NCI-H2196 treated with DMSO at 0.1 percent for 48 hours (cell line): ENCODE measurements at regions not wholly inside any gene's neighbourhood (a gene's known extent, or its start where the extent isn't known, plus 50 kb on each side); places are given as distances from the start of the nearest gene placed in this dataset.

Source experiments
- DNase-seq: peaks from one replicate; lab custom pipeline; 2025; ENCODE audit not compliant: unreplicated experiment; lab: John Stamatoyannopoulos, UW

GRCh38 chr4:54493862-54494261, 163.9 kb upstream of the KIT start:
- no peak for DNase-seq

- DNase-seq: no peak
These were observed 162.7 kb upstream of the KIT start for GRCh38 chr4:54495091-54495490.

- DNase-seq: no peak
These were observed 162.1 kb upstream of the KIT start for GRCh38 chr4:54495641-54496040.

GRCh38 chr4:54496412-54496811, 161.3 kb upstream of the KIT start:
- no peak for DNase-seq

GRCh38 chr4:54497947-54498346, 159.8 kb upstream of the KIT start:
- DNase-seq: no peak

- DNase-seq: no peak
These were observed 159.1 kb upstream of the KIT start for GRCh38 chr4:54498661-54499111.

GRCh38 chr4:54499308-54500074, 158.3 kb upstream of the KIT start:
- no peak for DNase-seq

GRCh38 chr4:54505362-54505761, 152.4 kb upstream of the KIT start:
- DNase-seq: no peak

- no peak for DNase-seq
These were observed 151.8 kb upstream of the KIT start for GRCh38 chr4:54505996-54506395.

GRCh38 chr4:54509057-54509456, 148.7 kb upstream of the KIT start:
- DNase-seq: no peak

- DNase-seq: no peak
These were observed 144.6 kb upstream of the KIT start for GRCh38 chr4:54513204-54513603.

- DNase-seq: no peak
These were observed 144.0 kb upstream of the KIT start for GRCh38 chr4:54513741-54514140.

GRCh38 chr4:54516556-54517215, 141.1 kb upstream of the KIT start:
- no peak for DNase-seq

- no peak for DNase-seq
These were observed 139.8 kb upstream of the KIT start for GRCh38 chr4:54517781-54518444.

- no peak for DNase-seq
These were observed 132.2 kb upstream of the KIT start for GRCh38 chr4:54525602-54526001.

GRCh38 chr4:54526560-54526959, 131.2 kb upstream of the KIT start:
- no peak for DNase-seq

GRCh38 chr4:54527532-54527931, 130.2 kb upstream of the KIT start:
- DNase-seq: no peak

- DNase-seq: peak; percentile 4
These were observed 118.2 kb upstream of the KIT start for GRCh38 chr4:54539500-54540029.

- DNase-seq: no peak
These were observed 116.8 kb upstream of the KIT start for GRCh38 chr4:54540931-54541330.

GRCh38 chr4:54541426-54542118, 116.2 kb upstream of the KIT start:
- no peak for DNase-seq

GRCh38 chr4:54542119-54542438, 115.7 kb upstream of the KIT start:
- no peak for DNase-seq
